Stomach (tissue), 4 donors: ENCODE measurements at regions not wholly inside any gene's neighbourhood (a gene's known extent, or its start where the extent isn't known, plus 50 kb on each side); places are given as distances from the start of the nearest gene placed in this dataset.
"Not testable (repeated sequence)": the region's sequence is repeated elsewhere in the genome, so short reads cannot be mapped to it uniquely, and the experiment has no call there.

Experiments
- CTCF ChIP-seq, 7 experiments: fragments of 450-650 bp in 4 of 7; fragments of 200-600 bp in 3 of 7; sonication (generic) in 3 of 7; IDR thresholded peaks; one replicate each; pipeline ENCODE4 v1.5.1; 2016 to 2019; ENCODE audit warnings: antibody characterized with exemption in 7 of 7, control low read depth in 2 of 7, mild to moderate bottlenecking in 1 of 7
- EP300 ChIP-seq: sonication (generic); formaldehyde crosslinking; IDR thresholded peaks from one replicate; pipeline ENCODE4 v1.6.1; 2017; ENCODE audit warnings: antibody characterized with exemption
- POLR2A ChIP-seq, 4 donors: fragments of 450-650 bp; IDR thresholded peaks; one replicate each; pipeline ENCODE4 v1.6.1; 2016; ENCODE audit warnings: antibody characterized with exemption in 4 of 4, control low read depth in 2 of 4, mild to moderate bottlenecking in 1 of 4, moderate library complexity in 1 of 4

- TF ChIP-seq CTCF (IDR thresholded peaks at IDR 0.05); EP300; POLR2A (IDR thresholded peaks at IDR 0.05): not testable (repeated sequence)
These were observed 217.5 kb downstream of the FOXD4L6 start for GRCh38 chr9:40910995-40911394.
